Urinary bladder (tissue), 3 donors: ENCODE measurements at regions not wholly inside any gene's neighbourhood (a gene's known extent, or its start where the extent isn't known, plus 50 kb on each side); places are given as distances from the start of the nearest gene placed in this dataset.

Experiments used
- DNase-seq: peaks from one replicate; pipeline ENCODE4 v3.0.0-alpha.2; 2015; ENCODE audit errors: extremely low spot score
- H3K27ac ChIP-seq: one replicate; pipeline ENCODE4 v1.5.1; 2013; ENCODE audit warnings: low read depth, mild to moderate bottlenecking, moderate library complexity
- H3K36me3 ChIP-seq: one replicate; pipeline ENCODE4 v1.6.1; 2013; ENCODE audit warnings: mild to moderate bottlenecking, moderate library complexity; ENCODE audit not compliant: insufficient read depth
- H3K4me1 ChIP-seq: one replicate; pipeline ENCODE4 v1.6.1; 2013; ENCODE audit warnings: mild to moderate bottlenecking, moderate library complexity; ENCODE audit not compliant: insufficient read depth
- H3K4me3 ChIP-seq: one replicate; pipeline ENCODE4 v1.5.1; 2013; ENCODE audit warnings: low read depth, low read length
- WGBS: extraction: QIAGEN DNeasy Blood & Tissue Kit; methylation state at CpG from one replicate; pipeline ENCODE4 v1.1.7; 2013; 5-methylcytosine and 5-hydroxymethylcytosine counted together
- donor health status: healthy with polysubstance abuse.
- donor health status: healthy.

- no peak overlapping the region for H3K4me3 ChIP-seq
- no peaks in the 10 kb centered on the region for H3K4me1 ChIP-seq
- DNase-seq: no peak
- no peak overlapping the region for H3K27ac ChIP-seq
- no peaks in the 10 kb centered on the region for H3K36me3 ChIP-seq
- WGBS: 48% methylated on average over 15 of the region's 15 CpGs
Measured at GRCh38 chr2:236317938-236318396, 53.8 kb upstream of the ASB18 start.

- DNase-seq: no peak
- Histone ChIP-seq H3K4me3 (no peak overlapping the region), H3K36me3 (no peaks in the 10 kb centered on the region), H3K27ac (no peak overlapping the region), H3K4me1 (no peaks in the 10 kb centered on the region)
- 90% methylated on average over 5 of the region's 5 CpGs for WGBS
Measured at GRCh38 chr2:236318401-236318800, 54.2 kb upstream of the ASB18 start.

GRCh38 chr2:236319036-236319435 is 54.8 kb upstream of the ASB18 start:
- no peak overlapping the region for H3K27ac ChIP-seq
- DNase-seq: no peak
- H3K4me3 ChIP-seq: no peak overlapping the region
- 91% methylated on average over 9 of the region's 9 CpGs for WGBS
- H3K36me3 ChIP-seq: no peaks in the 10 kb centered on the region
- H3K4me1 ChIP-seq: no peaks in the 10 kb centered on the region

- no peaks in the 10 kb centered on the region for H3K36me3 ChIP-seq
- H3K27ac ChIP-seq: no peak overlapping the region
- DNase-seq: no peak
- H3K4me3 ChIP-seq: no peak overlapping the region
- 84% methylated on average over 5 of the region's 5 CpGs for WGBS
- H3K4me1 ChIP-seq: no peaks in the 10 kb centered on the region
Measured at GRCh38 chr2:236321415-236321814, 57.2 kb upstream of the ASB18 start.

- DNase-seq: no peak
- Histone ChIP-seq H3K4me3 (no peak overlapping the region), H3K36me3 (no peaks in the 10 kb centered on the region), H3K27ac (no peak overlapping the region), H3K4me1 (no peaks in the 10 kb centered on the region)
- 95% methylated on average over 14 of the region's 14 CpGs for WGBS
Measured at GRCh38 chr2:236333417-236334121, 69.4 kb upstream of the ASB18 start.

GRCh38 chr2:236334122-236334876 is 70.1 kb upstream of the ASB18 start:
- WGBS: 57% methylated on average over 10 of the region's 10 CpGs
- no peak for DNase-seq

GRCh38 chr2:236335696-236336574 is 71.7 kb upstream of the ASB18 start:
- WGBS: 86% methylated on average over 19 of the region's 19 CpGs
- H3K27ac ChIP-seq: no peak overlapping the region
- H3K36me3 ChIP-seq: no peaks in the 10 kb centered on the region
- no peaks in the 10 kb centered on the region for H3K4me1 ChIP-seq
- DNase-seq: no peak
- H3K4me3 ChIP-seq: no peak overlapping the region

More at GRCh38 chr2:236334122-236334876, 70.1 kb upstream of the ASB18 start:
- H3K4me1 ChIP-seq: no peaks in the 10 kb centered on the region
- H3K27ac ChIP-seq: no peak overlapping the region
- no peaks in the 10 kb centered on the region for H3K36me3 ChIP-seq
- no peak overlapping the region for H3K4me3 ChIP-seq

GRCh38 chr2:236336575-236337464 is 72.6 kb upstream of the ASB18 start:
- 92% methylated on average over 30 of the region's 30 CpGs for WGBS
- H3K4me1 ChIP-seq: no peaks in the 10 kb centered on the region
- H3K36me3 ChIP-seq: no peaks in the 10 kb centered on the region
- H3K27ac ChIP-seq: no peak overlapping the region
- DNase-seq: no peak
- H3K4me3 ChIP-seq: no peak overlapping the region

- H3K36me3 ChIP-seq: no peaks in the 10 kb centered on the region
- H3K27ac ChIP-seq: no peak overlapping the region
- no peaks in the 10 kb centered on the region for H3K4me1 ChIP-seq
- no peak for DNase-seq
- H3K4me3 ChIP-seq: no peak overlapping the region
- WGBS: 89% methylated on average over 19 of the region's 19 CpGs
Measured at GRCh38 chr2:236337465-236338325, 73.5 kb upstream of the ASB18 start.

- Histone ChIP-seq H3K36me3 (no peaks in the 10 kb centered on the region), H3K4me1 (no peaks in the 10 kb centered on the region), H3K27ac (no peak overlapping the region), H3K4me3 (no peak overlapping the region)
- DNase-seq: no peak
- WGBS: 34% methylated on average over 12 of the region's 12 CpGs
Measured at GRCh38 chr2:236338495-236339184, 74.4 kb upstream of the ASB18 start.

GRCh38 chr2:236340251-236340650 is 76.0 kb upstream of the ASB18 start:
- H3K4me3 ChIP-seq: no peak overlapping the region
- no peak for DNase-seq
- 99% methylated on average over 6 of the region's 6 CpGs for WGBS

GRCh38 chr2:236341067-236341466 is 76.9 kb upstream of the ASB18 start:
- WGBS: 96% methylated on average over 14 of the region's 14 CpGs
- Histone ChIP-seq H3K4me3 (no peak overlapping the region), H3K4me1 (no peaks in the 10 kb centered on the region), H3K27ac (no peak overlapping the region), H3K36me3 (no peaks in the 10 kb centered on the region)
- no peak for DNase-seq

More at GRCh38 chr2:236340251-236340650, 76.0 kb upstream of the ASB18 start:
- H3K36me3 ChIP-seq: no peaks in the 10 kb centered on the region
- H3K4me1 ChIP-seq: no peaks in the 10 kb centered on the region
- H3K27ac ChIP-seq: no peak overlapping the region
